AML-193 (cell line): ENCODE measurements at regions not wholly inside any gene's neighbourhood (a gene's known extent, or its start where the extent isn't known, plus 50 kb on each side); places are given as distances from the start of the nearest gene placed in this dataset.
"Not testable (repeated sequence)": the region's sequence is repeated elsewhere in the genome, so short reads cannot be mapped to it uniquely, and the experiment has no call there.

Experiments used
- DNase-seq, 2 experiments: peaks; one replicate each; lab custom pipeline; 2025; lab: John Stamatoyannopoulos, UW

GRCh38 chr12:73529954-73530353, 1007.7 kb upstream of the ATXN7L3B start:
- DNase-seq, result no peak

- DNase-seq, result no peak
Observed at GRCh38 chr12:73531752-73532151, 1005.9 kb upstream of the ATXN7L3B start.

- DNase-seq, result no peak
Observed at GRCh38 chr12:73547421-73547820, 990.2 kb upstream of the ATXN7L3B start.

- DNase-seq, result no peak
Observed at GRCh38 chr12:73585136-73585535, 952.5 kb upstream of the ATXN7L3B start.

- no peak for DNase-seq
Observed at GRCh38 chr12:73589220-73589619, 948.4 kb upstream of the ATXN7L3B start.

GRCh38 chr12:73598626-73599025, 939.0 kb upstream of the ATXN7L3B start:
- DNase-seq, result no peak

GRCh38 chr12:73599268-73599667, 938.4 kb upstream of the ATXN7L3B start:
- DNase-seq, result no peak

- DNase-seq, result not testable (repeated sequence)
Observed at GRCh38 chr12:73605925-73606324, 931.7 kb upstream of the ATXN7L3B start.

- no peak for DNase-seq
Observed at GRCh38 chr12:73612551-73612950, 925.1 kb upstream of the ATXN7L3B start.

- DNase-seq, result no peak
Observed at GRCh38 chr12:73623421-73623820, 914.2 kb upstream of the ATXN7L3B start.

- no peak for DNase-seq
Observed at GRCh38 chr12:73625226-73625625, 912.4 kb upstream of the ATXN7L3B start.

GRCh38 chr12:73629171-73629570, 908.5 kb upstream of the ATXN7L3B start:
- DNase-seq, result no peak

- no peak for DNase-seq
Observed at GRCh38 chr12:73629893-73630831, 907.5 kb upstream of the ATXN7L3B start.

GRCh38 chr12:73632191-73632590, 905.4 kb upstream of the ATXN7L3B start:
- no peak for DNase-seq

GRCh38 chr12:73632661-73633060, 905.0 kb upstream of the ATXN7L3B start:
- no peak for DNase-seq

GRCh38 chr12:73639397-73639796, 898.2 kb upstream of the ATXN7L3B start:
- not testable (repeated sequence) for DNase-seq

GRCh38 chr12:73656375-73656774, 881.3 kb upstream of the ATXN7L3B start:
- DNase-seq, result no peak

- DNase-seq, result no peak
Observed at GRCh38 chr12:73659802-73660201, 877.8 kb upstream of the ATXN7L3B start.

GRCh38 chr12:73665193-73665592, 872.4 kb upstream of the ATXN7L3B start:
- no peak for DNase-seq

- DNase-seq, result not testable (repeated sequence)
Observed at GRCh38 chr12:73671550-73671949, 866.1 kb upstream of the ATXN7L3B start.

- no peak for DNase-seq
Observed at GRCh38 chr12:73677520-73678291, 859.9 kb upstream of the ATXN7L3B start.

GRCh38 chr12:73678335-73678734, 859.3 kb upstream of the ATXN7L3B start:
- DNase-seq, result no peak

- DNase-seq, result no peak
Observed at GRCh38 chr12:73699318-73699717, 838.3 kb upstream of the ATXN7L3B start.
